Loucy (cell line): ENCODE measurements at regions not wholly inside any gene's neighbourhood (a gene's known extent, or its start where the extent isn't known, plus 50 kb on each side); places are given as distances from the start of the nearest gene placed in this dataset.
A peak's percentile ranks its signal among the peaks of the same experiment; 100 is the strongest.

Source experiments
- EZH2phosphoT487 ChIP-seq: fragments of 200-600 bp; IDR thresholded peaks from 2 replicates; pipeline ENCODE4 v1.6.1; 2018; ENCODE audit warnings: antibody characterized with exemption, mild to moderate bottlenecking, moderate library complexity, borderline replicate concordance
- TF ChIP-seq, protein P1 (sequence below): fragments of 200-600 bp; sonication (generic); conservative IDR thresholded peaks from 2 replicates; pipeline ENCODE4 v1.5.1; 2014; ENCODE audit warnings: mild to moderate bottlenecking, antibody characterized with exemption, low read length

DNA sequence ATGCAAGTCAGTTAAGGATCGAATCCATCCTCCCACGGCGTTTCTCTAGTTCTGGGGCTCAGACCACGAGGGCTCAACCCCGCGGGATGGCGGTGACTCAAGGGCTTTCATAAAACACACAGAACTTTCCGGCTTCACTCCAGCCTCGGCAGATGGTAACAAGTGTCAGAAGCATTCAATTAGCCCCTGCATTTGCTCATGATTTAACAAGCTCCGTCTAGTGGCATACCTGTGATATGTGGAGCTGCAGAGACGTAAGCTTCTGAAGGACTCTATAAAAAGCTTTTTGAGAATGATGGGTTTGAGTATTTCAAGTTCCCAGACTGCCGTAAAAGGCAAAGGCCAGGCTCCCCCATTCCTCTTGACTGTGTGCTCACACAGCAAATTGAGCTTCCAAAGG is 91.3 kb upstream of the SEC14L1 start:
- TF ChIP-seq, protein P1, sequence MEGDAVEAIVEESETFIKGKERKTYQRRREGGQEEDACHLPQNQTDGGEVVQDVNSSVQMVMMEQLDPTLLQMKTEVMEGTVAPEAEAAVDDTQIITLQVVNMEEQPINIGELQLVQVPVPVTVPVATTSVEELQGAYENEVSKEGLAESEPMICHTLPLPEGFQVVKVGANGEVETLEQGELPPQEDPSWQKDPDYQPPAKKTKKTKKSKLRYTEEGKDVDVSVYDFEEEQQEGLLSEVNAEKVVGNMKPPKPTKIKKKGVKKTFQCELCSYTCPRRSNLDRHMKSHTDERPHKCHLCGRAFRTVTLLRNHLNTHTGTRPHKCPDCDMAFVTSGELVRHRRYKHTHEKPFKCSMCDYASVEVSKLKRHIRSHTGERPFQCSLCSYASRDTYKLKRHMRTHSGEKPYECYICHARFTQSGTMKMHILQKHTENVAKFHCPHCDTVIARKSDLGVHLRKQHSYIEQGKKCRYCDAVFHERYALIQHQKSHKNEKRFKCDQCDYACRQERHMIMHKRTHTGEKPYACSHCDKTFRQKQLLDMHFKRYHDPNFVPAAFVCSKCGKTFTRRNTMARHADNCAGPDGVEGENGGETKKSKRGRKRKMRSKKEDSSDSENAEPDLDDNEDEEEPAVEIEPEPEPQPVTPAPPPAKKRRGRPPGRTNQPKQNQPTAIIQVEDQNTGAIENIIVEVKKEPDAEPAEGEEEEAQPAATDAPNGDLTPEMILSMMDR, result 0 out of 2 replicates have a peak, but pooled peaks have one; percentile 9
- no peak for TF ChIP-seq EZH2phosphoT487
